ENCODE measurements at regions not wholly inside any gene's neighbourhood (a gene's known extent, or its start where the extent isn't known, plus 50 kb on each side); places are given as distances from the start of the nearest gene placed in this dataset.

DNA sequence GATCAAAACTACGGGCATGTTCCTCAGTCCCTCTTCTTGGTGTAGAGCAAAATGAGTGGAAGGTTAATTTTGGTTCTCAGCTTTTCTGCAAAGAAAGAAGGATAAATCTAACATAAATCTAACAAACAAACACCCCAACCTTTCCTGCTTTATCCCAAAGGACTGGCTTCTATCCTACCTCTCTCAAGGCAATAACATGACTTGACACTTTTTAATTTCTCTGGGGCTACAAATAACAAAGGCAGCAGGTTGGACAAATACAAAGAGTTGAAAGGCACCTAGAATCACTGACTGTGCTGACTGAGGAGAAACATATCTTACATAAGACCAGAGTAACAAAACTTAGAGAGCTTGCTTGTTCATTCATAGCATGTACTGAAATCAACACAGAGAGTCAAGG lies 703.6 kb upstream of the PITX2 start:
- Histone ChIP-seq H2AFZ (ENCODE audit: low read length) (no peak overlapping the region), H3K23me2 (ENCODE audit: low read depth, low read length) (no peaks in the 10 kb centered on the region), H3K27ac (ENCODE audit: low read depth, low read length) (no peak overlapping the region), H3K18ac (ENCODE audit: extremely low read depth, low read length) (no peak overlapping the region), H3K4me3 (ENCODE audit: extremely low read depth in 1 of 4, insufficient read depth in 2 of 4, low read depth in 3 of 4, low read length in 4 of 4) (no peak overlapping the region), H2BK20ac (ENCODE audit: low read length) (no peak overlapping the region), H2BK15ac (ENCODE audit: low read length) (no peak overlapping the region), H3K79me1 (ENCODE audit: low read depth, low read length) (no peaks in the 10 kb centered on the region), H3K4me1 (replicated peaks in 1 of 4; ENCODE audit: control insufficient read depth in 3 of 4, insufficient read depth in 4 of 4, low read length in 3 of 4) (no peaks in the 10 kb centered on the region), H3K27me3 (replicated peaks in 1 of 4; ENCODE audit: control insufficient read depth in 3 of 4, extremely low read depth in 1 of 4, insufficient read depth in 3 of 4, low read length in 3 of 4) (no peaks in the 10 kb centered on the region), H3K9ac (replicated peaks in 1 of 4; ENCODE audit: extremely low read depth in 1 of 4, low read depth in 3 of 4, low read length in 3 of 4) (no peak overlapping the region), H2BK120ac (replicated peaks; ENCODE audit: low read depth, low read length) (no peak overlapping the region), H4K91ac (replicated peaks; ENCODE audit: insufficient read length, low read length) (no peak overlapping the region), H3K9me3 (ENCODE audit: insufficient read depth in 2 of 2, low read depth in 1 of 2, low read length in 1 of 2) (no peaks in the 10 kb centered on the region), H4K8ac (ENCODE audit: extremely low read depth, insufficient read depth, low read length) (no peak overlapping the region), H3K4ac (replicated peaks; ENCODE audit: insufficient read length, low read depth, low read length) (no peak overlapping the region), H2AK5ac (ENCODE audit: low read depth, low read length) (no peak overlapping the region), H3K23ac (ENCODE audit: insufficient read length) (no peak overlapping the region), H3K14ac (ENCODE audit: insufficient read length) (no peak overlapping the region), H3K79me2 (ENCODE audit: control insufficient read depth in 1 of 2, insufficient read depth in 2 of 2, low read length in 2 of 2) (no peaks in the 10 kb centered on the region), H3K4me2 (ENCODE audit: insufficient read depth in 1 of 2, low read depth in 2 of 2, low read length in 2 of 2) (no peak overlapping the region), H4K20me1 (replicated peaks in 1 of 2; ENCODE audit: control insufficient read depth in 1 of 2, insufficient read depth in 2 of 2, low read length in 2 of 2) (no peaks in the 10 kb centered on the region), H2BK12ac (ENCODE audit: low read depth, low read length) (no peak overlapping the region), H4K5ac (ENCODE audit: insufficient read length, low read depth, low read length) (no peak overlapping the region), H3K36me3 (ENCODE audit: control insufficient read depth in 2 of 4, insufficient read depth in 4 of 4, low read length in 3 of 4) (no peaks in the 10 kb centered on the region), H3K56ac (replicated peaks; ENCODE audit: insufficient read length, low read depth, low read length) (no peak overlapping the region), H2BK5ac (ENCODE audit: low read depth, low read length) (no peak overlapping the region)
- DNase-seq (ENCODE audit: low read depth in 1 of 2, low spot score in 2 of 2) (no peak), FAIRE-seq (no peak)
- CTCF ChIA-PET (ENCODE audit: partially characterized antibody): interaction anchor here (0.7 kb wide), 1 partner anchor 408 kb away, joined by 3 read pairs; no protein-coding TSS in a partner anchor
- TF ChIP-seq HDAC2 (IDR thresholded peaks at IDR 0.05; ENCODE audit: borderline replicate concordance in 1 of 2, low read depth in 2 of 2, low read length in 2 of 2) (no peak), CEBPB (IDR thresholded peaks at IDR 0.05; ENCODE audit: low read depth, low read length) (no peak), BCL11A (IDR thresholded peaks at IDR 0.05; ENCODE audit: low read depth in 2 of 2, low read length in 2 of 2) (no peak)
- POLR2A ChIA-PET (ENCODE audit: partially characterized antibody): interaction anchor here (1.2 kb wide), 1 partner anchor 11 kb away, joined by 4 read pairs; no protein-coding TSS in a partner anchor
- 100% methylated on average over 1 of the region's 1 CpG; no CpG with 5 or more reads in 1 of the 2 experiments for WGBS, 2 experiments (ENCODE audit: extremely low coverage in 1 of 2, insufficient coverage in 1 of 2, insufficient read length in 1 of 2, insufficient replicate concordance in 2 of 2, low coverage in 1 of 2, low lambda C conversion rate in 2 of 2, missing lambda C conversion rate in 1 of 2)
